GM19351 (cell line): ENCODE measurements at regions not wholly inside any gene's neighbourhood (a gene's known extent, or its start where the extent isn't known, plus 50 kb on each side); places are given as distances from the start of the nearest gene placed in this dataset.
"Not testable (repeated sequence)": the region's sequence is repeated elsewhere in the genome, so short reads cannot be mapped to it uniquely, and the experiment has no call there.

ENCODE experiments used
- ATAC-seq: cut with Tn5 transposase; IDR thresholded peaks from one replicate; pipeline ENCODE4 v1.9.1; 2021; ENCODE audit warnings: mild to moderate bottlenecking, moderate library complexity; ENCODE audit not compliant: unreplicated experiment

GRCh38 chr18:4557502-4557901, 102.4 kb upstream of the DLGAP1 start:
- ATAC-seq = no peak

- no peak for ATAC-seq
Observed at GRCh38 chr18:4551001-4551360, 95.9 kb upstream of the DLGAP1 start.

GRCh38 chr18:4549164-4549872, 94.2 kb upstream of the DLGAP1 start:
- ATAC-seq = no peak

GRCh38 chr18:4547126-4547525, 92.0 kb upstream of the DLGAP1 start:
- no peak for ATAC-seq

- no peak for ATAC-seq
Observed at GRCh38 chr18:4544142-4544541, 89.0 kb upstream of the DLGAP1 start.

- no peak for ATAC-seq
Observed at GRCh38 chr18:4543711-4544110, 88.6 kb upstream of the DLGAP1 start.

GRCh38 chr18:4541588-4541987, 86.5 kb upstream of the DLGAP1 start:
- no peak for ATAC-seq

GRCh38 chr18:4536447-4536846, 81.3 kb upstream of the DLGAP1 start:
- no peak for ATAC-seq

- no peak for ATAC-seq
Observed at GRCh38 chr18:4528405-4528804, 73.3 kb upstream of the DLGAP1 start.

GRCh38 chr18:4527826-4528225, 72.7 kb upstream of the DLGAP1 start:
- ATAC-seq = not testable (repeated sequence)

- ATAC-seq = no peak
Observed at GRCh38 chr18:4524096-4524495, 69.0 kb upstream of the DLGAP1 start.

GRCh38 chr18:4511166-4511565, 56.1 kb upstream of the DLGAP1 start:
- ATAC-seq = no peak

GRCh38 chr18:4510711-4511110, 55.6 kb upstream of the DLGAP1 start:
- no peak for ATAC-seq

GRCh38 chr18:4510160-4510559, 55.1 kb upstream of the DLGAP1 start:
- ATAC-seq = no peak
